DND-41 (cell line): ENCODE measurements at regions not wholly inside any gene's neighbourhood (a gene's known extent, or its start where the extent isn't known, plus 50 kb on each side); places are given as distances from the start of the nearest gene placed in this dataset.

Source experiments
- EZH2 ChIP-seq: IDR thresholded peaks from 3 replicates; pipeline ENCODE4 v1.6.1; 2012; ENCODE audit warnings: borderline replicate concordance, low read depth, mild to moderate bottlenecking, moderate library complexity, low read length, inconsistent platforms; ENCODE audit not compliant: severe bottlenecking
- TF ChIP-seq, protein P1 (sequence below): IDR thresholded peaks from 2 replicates; pipeline ENCODE4 v1.5.1; 2012; ENCODE audit warnings: borderline replicate concordance, low read length, moderate library complexity, mild to moderate bottlenecking; ENCODE audit not compliant: poor library complexity, severe bottlenecking; ENCODE audit errors: extremely low read depth

DNA sequence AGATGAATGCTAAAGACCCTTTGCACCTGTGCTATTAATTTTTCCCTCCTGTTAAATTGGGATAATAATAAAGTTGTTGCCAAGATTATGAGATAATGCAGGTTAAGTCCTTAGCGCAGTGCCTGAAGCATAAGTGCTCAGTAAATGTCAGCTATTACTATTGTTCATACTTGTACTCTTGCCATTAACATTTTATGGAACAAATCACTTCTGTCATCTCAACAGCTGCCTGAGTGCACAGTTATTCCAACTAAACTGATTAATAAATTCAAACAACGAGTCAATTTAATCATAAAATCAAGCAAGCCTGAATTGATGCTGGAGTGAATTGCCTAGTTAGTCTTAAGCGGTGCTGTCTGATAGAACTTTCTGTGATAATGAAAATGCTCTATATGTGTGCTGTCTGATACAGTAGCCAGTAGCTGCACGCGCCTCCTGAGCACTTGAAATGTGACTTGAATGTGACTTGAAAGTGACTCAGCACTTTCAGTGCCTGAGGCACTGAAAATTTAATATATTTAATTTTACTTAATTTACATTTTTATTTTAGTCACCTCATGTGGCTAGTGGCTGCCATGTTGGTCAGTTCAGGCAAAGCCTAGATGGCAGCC is 198.7 kb upstream of the PFN2 start:
- TF ChIP-seq, protein P1, sequence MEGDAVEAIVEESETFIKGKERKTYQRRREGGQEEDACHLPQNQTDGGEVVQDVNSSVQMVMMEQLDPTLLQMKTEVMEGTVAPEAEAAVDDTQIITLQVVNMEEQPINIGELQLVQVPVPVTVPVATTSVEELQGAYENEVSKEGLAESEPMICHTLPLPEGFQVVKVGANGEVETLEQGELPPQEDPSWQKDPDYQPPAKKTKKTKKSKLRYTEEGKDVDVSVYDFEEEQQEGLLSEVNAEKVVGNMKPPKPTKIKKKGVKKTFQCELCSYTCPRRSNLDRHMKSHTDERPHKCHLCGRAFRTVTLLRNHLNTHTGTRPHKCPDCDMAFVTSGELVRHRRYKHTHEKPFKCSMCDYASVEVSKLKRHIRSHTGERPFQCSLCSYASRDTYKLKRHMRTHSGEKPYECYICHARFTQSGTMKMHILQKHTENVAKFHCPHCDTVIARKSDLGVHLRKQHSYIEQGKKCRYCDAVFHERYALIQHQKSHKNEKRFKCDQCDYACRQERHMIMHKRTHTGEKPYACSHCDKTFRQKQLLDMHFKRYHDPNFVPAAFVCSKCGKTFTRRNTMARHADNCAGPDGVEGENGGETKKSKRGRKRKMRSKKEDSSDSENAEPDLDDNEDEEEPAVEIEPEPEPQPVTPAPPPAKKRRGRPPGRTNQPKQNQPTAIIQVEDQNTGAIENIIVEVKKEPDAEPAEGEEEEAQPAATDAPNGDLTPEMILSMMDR = no peak
- TF ChIP-seq EZH2 = no peak
